Right cardiac atrium (tissue), 5 donors: ENCODE measurements at regions not wholly inside any gene's neighbourhood (a gene's known extent, or its start where the extent isn't known, plus 50 kb on each side); places are given as distances from the start of the nearest gene placed in this dataset.

Experiments
- ATAC-seq, 2 donors: fragments of 200-7000 bp; cut with Tn5 transposase; one replicate each; pipeline versions ENCODE4 v1.8.0 to v1.9.1; 2020; ENCODE audit warnings: moderate library complexity in 2 of 2, mild to moderate bottlenecking in 1 of 2
- DNase-seq, 3 donors: peaks; one replicate each; pipeline ENCODE4 v3.0.0-alpha.2; 2020
- H3K27ac ChIP-seq: one replicate; pipeline ENCODE4 v1.5.1; 2013; ENCODE audit warnings: mild to moderate bottlenecking, low read length, control low read depth, moderate library complexity
- H3K27me3 ChIP-seq: one replicate; pipeline ENCODE4 v1.6.1; 2013; ENCODE audit not compliant: control insufficient read depth, insufficient read depth
- H3K4me1 ChIP-seq: one replicate; pipeline ENCODE4 v1.6.1; 2013; ENCODE audit warnings: low read length; ENCODE audit not compliant: control insufficient read depth, insufficient read depth
- H3K4me3 ChIP-seq: one replicate; pipeline ENCODE4 v1.5.1; 2013; ENCODE audit warnings: low read length, control low read depth
- H3K9me3 ChIP-seq: one replicate; pipeline ENCODE4 v1.6.1; 2013; ENCODE audit warnings: low read length; ENCODE audit not compliant: control insufficient read depth
- WGBS: extraction: QIAGEN DNeasy Blood & Tissue Kit; methylation state at CpG from one replicate; pipeline ENCODE4 v1.1.7; 2013; 5-methylcytosine and 5-hydroxymethylcytosine counted together
- intact Hi-C, 4 donors: fragments of 100-400 bp; cut with DNase I; formaldehyde crosslinking; loops; one replicate each; pipeline versions ENCODE4 v1.11.0 to v1.14.0; 2022 to 2023
- donor health status: healthy with polysubstance abuse.
- donor health status: DM: no; HTN: yes; CAD: no.
- donor health status: DM: no; HTN: no; CAD: no.
- donor health status: DM: no; HTN: yes; CAD: no; lungs with severe emphysema.
- donor health status: DM: yes; HTN: yes; CAD: no.

DNA sequence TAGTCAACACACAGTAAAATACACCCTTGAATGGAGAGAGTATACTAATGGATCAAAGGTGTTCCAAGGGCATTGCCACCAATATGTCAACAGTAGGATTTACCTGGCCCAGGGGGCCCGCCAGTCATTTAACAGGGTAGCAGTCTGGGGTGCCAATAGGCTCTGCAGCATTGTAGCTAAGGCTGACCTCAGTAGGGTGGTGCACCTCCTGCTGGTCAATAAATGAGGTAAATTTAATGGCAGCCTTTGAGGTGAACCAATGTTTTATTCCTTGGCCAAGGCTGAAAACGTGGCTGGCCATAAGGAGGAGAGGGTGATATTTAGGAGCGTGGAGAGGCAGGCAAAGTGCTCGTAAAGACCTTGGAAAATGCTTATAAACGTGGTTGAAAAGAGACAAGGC is 147.2 kb downstream of the RPS12 start:
- no peak overlapping the region for H3K27ac ChIP-seq
- ATAC-seq = no peak
- intact Hi-C loops = loop anchor here in 3 of 4 donors (5.0 to 10.0 kb wide), 3 partner anchors 551 to 593 kb away; no protein-coding TSS in a partner anchor

GRCh38 chr6:132962936-132963868 is 148.8 kb downstream of the RPS12 start:
- Histone ChIP-seq H3K27me3 (no peaks in the 10 kb centered on the region), H3K27ac (no peak overlapping the region), H3K9me3 (no peaks in the 10 kb centered on the region), H3K4me1 (no peaks in the 10 kb centered on the region), H3K4me3 (no peak overlapping the region)
- 65% methylated on average over 7 of the region's 7 CpGs for WGBS
- peak; percentile 63 to 86 (median 79) for DNase-seq
- intact Hi-C loops = loop anchor here in 3 of 4 donors (5.0 to 10.0 kb wide), 3 partner anchors 549 to 592 kb away; no protein-coding TSS in a partner anchor
- peak; percentile 72 to 87 for ATAC-seq

More for the DNA sequence above, 147.2 kb downstream of the RPS12 start:
- no peak for DNase-seq
- Histone ChIP-seq H3K4me1 (no peaks in the 10 kb centered on the region), H3K4me3 (no peak overlapping the region), H3K9me3 (no peaks in the 10 kb centered on the region), H3K27me3 (no peaks in the 10 kb centered on the region)
- 88% methylated on average over 5 of the region's 5 CpGs for WGBS

DNA sequence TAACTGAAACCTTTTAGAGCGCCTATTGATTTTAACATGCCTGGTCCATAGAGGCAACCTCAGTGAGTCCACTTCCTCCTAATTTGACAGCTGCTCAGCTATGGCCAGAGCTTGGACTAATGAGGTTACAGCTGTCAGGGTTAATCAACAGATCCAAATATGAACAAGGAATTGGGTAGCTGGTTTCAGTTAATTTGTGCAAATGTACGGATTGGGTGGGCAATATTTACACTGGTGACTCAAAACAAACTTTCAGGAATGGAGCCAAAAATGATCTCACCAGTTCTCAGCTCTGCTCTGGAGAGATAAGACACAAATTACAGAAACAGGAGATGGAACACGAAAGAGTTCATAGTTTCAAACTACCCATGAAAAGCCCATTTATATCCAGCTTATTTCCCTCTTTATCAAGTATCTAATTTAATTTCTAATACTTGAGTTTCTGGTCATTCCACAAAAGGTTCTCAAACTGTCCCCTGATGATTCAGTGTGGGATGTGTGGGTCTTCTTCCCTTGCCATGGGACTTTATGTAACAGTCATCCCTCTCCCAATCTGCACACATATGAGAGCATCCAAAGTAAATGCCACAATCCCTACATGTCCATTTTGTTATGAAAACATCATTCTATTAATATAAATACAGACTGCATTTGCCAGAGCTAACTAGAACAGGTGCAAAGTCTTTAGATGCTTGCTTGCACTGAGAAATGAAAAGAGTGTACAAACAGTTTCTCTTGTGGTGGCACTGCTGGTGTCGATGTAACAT is 149.9 kb downstream of the RPS12 start:
- no peaks in the 10 kb centered on the region for H3K9me3 ChIP-seq
- intact Hi-C loops = loop anchor here in 3 of 4 donors (5.0 to 10.0 kb wide), 3 partner anchors 548 to 591 kb away; no protein-coding TSS in a partner anchor
- no peak overlapping the region for H3K27ac ChIP-seq
- no peaks in the 10 kb centered on the region for H3K27me3 ChIP-seq
- no peaks in the 10 kb centered on the region for H3K4me1 ChIP-seq
- H3K4me3 ChIP-seq = no peak overlapping the region
- ATAC-seq = peak; percentile 42 to 82
- no peak for DNase-seq
- 26% methylated on average over 4 of the region's 4 CpGs for WGBS

DNA sequence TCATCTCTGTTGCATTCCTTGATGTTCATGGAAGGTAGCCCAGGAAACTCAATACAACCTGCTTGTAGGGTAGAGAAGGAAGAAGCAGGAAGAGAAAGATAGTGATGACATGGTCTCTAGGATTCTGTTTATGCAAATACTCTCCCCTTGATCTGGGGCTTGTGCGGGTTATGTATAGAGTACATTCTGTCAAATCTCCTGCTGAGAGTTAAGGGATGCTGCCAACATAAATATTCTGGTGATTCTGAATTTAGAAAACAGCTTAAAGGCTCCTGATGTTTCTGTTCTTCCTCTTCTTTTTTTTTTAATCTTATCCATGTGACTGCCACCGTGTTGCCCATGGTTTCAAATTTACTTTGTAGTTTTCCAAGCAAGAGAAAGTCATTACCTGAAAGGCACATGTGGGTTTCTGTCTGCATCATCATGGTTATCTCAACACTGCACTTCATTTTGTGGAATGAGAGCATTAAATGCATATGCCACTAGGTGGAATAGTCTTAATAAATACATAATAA is 150.6 kb downstream of the RPS12 start:
- ATAC-seq (no peak), DNase-seq (no peak)
- Histone ChIP-seq H3K9me3 (no peaks in the 10 kb centered on the region), H3K27ac (no peak overlapping the region), H3K27me3 (no peaks in the 10 kb centered on the region), H3K4me3 (no peak overlapping the region), H3K4me1 (no peaks in the 10 kb centered on the region)
- intact Hi-C loops = loop anchor here in 3 of 4 donors (5.0 to 10.0 kb wide), 3 partner anchors 547 to 590 kb away; no protein-coding TSS in a partner anchor
- WGBS = 38% methylated on average over 2 of the region's 2 CpGs

GRCh38 chr6:132967871-132968270 is 153.5 kb downstream of the RPS12 start:
- no peak for DNase-seq
- intact Hi-C loops = loop anchor here in 1 of 4 donors (10.0 kb wide), 1 partner anchor 587 kb away; no protein-coding TSS in a partner anchor
- WGBS = 85% methylated on average over 2 of the region's 2 CpGs
- ATAC-seq = no peak
- Histone ChIP-seq H3K9me3 (no peaks in the 10 kb centered on the region), H3K4me1 (no peaks in the 10 kb centered on the region), H3K27ac (no peak overlapping the region), H3K27me3 (no peaks in the 10 kb centered on the region), H3K4me3 (no peak overlapping the region)

DNA sequence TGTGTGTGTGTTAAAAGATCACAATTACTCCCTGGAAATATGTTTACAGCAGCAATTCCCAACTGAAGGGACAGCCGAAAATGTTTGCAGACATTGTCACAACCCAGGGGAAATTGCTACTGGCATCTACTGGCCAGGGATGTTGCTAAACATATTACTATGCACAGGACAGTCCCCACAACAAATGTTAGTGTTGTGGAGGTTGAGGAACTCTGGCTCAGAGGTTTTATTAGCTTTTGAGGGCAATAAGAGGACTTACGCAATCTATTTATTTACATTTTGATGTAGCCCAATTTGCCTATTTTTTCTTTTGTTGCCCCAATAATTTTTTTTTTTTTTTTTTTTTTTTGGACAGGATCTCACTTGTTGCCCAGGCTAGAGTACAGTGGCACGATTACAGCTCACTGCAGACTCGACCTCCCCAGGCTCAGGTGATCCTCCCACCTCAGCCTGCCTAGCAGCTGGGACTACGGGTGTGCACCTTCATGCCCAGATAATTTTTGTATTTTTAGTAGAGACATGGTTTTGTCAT is 154.1 kb downstream of the RPS12 start:
- ATAC-seq = no peak
- Histone ChIP-seq H3K4me1 (no peaks in the 10 kb centered on the region), H3K9me3 (no peaks in the 10 kb centered on the region), H3K27me3 (no peaks in the 10 kb centered on the region), H3K4me3 (no peak overlapping the region), H3K27ac (no peak overlapping the region)
- 80% methylated on average over 5 of the region's 5 CpGs for WGBS
- DNase-seq = peak in 1 of 3 donors; percentile 9
- intact Hi-C loops = loop anchor here in 1 of 4 donors (10.0 kb wide), 1 partner anchor 586 kb away; no protein-coding TSS in a partner anchor

DNA sequence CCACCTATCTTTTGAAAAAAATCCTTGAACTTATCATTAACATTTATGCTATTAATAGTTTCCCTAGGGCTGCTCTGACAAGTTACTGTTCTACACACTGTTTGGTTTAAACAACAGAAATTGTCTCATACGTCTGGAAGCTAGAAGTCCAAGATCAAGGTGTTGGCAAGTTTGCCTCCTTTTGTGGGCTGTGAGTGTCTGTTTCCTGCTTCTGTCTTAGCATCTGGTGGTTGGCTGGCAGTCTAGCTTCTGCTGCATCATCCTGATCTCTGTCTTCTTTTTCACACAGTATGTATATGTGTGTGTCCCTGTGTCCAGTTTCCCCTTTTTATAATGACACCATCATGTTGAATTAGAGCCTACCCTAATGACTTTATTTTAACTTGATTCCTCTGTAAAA is 154.8 kb downstream of the RPS12 start:
- DNase-seq (no peak), ATAC-seq (no peak)
- H3K9me3 ChIP-seq = no peaks in the 10 kb centered on the region
- H3K4me1 ChIP-seq = no peaks in the 10 kb centered on the region
- intact Hi-C loops = loop anchor here in 1 of 4 donors (10.0 kb wide), 1 partner anchor 586 kb away; no protein-coding TSS in a partner anchor
- no peak overlapping the region for H3K27ac ChIP-seq
- no peak overlapping the region for H3K4me3 ChIP-seq
- H3K27me3 ChIP-seq = no peaks in the 10 kb centered on the region
- WGBS = 19% methylated on average over 1 of the region's 1 CpG

- intact Hi-C loops = no loop called here
- 82% methylated on average over 3 of the region's 3 CpGs for WGBS
Observed at GRCh38 chr6:132971676-132972075, 157.3 kb downstream of the RPS12 start.

GRCh38 chr6:132972254-132972653 is 157.9 kb downstream of the RPS12 start:
- Histone ChIP-seq H3K9me3 (no peaks in the 10 kb centered on the region), H3K27ac (no peak overlapping the region), H3K4me3 (no peak overlapping the region), H3K27me3 (no peaks in the 10 kb centered on the region), H3K4me1 (no peaks in the 10 kb centered on the region)
- ATAC-seq (no peak), DNase-seq (no peak)
- intact Hi-C loops = no loop called here

More at GRCh38 chr6:132971676-132972075, 157.3 kb downstream of the RPS12 start:
- Histone ChIP-seq H3K27ac (no peak overlapping the region), H3K27me3 (no peaks in the 10 kb centered on the region), H3K4me3 (no peak overlapping the region), H3K9me3 (no peaks in the 10 kb centered on the region), H3K4me1 (no peaks in the 10 kb centered on the region)
- ATAC-seq (no peak), DNase-seq (no peak)

- DNase-seq = no peak
- intact Hi-C loops = no loop called here
- 35% methylated on average over 3 of the region's 3 CpGs for WGBS
Observed at GRCh38 chr6:132972971-132973370, 158.6 kb downstream of the RPS12 start.

More at GRCh38 chr6:132972971-132973370, 158.6 kb downstream of the RPS12 start:
- no peak overlapping the region for H3K4me3 ChIP-seq
- no peaks in the 10 kb centered on the region for H3K4me1 ChIP-seq
- H3K27me3 ChIP-seq = no peaks in the 10 kb centered on the region
- H3K9me3 ChIP-seq = no peaks in the 10 kb centered on the region
- no peak for ATAC-seq
- no peak overlapping the region for H3K27ac ChIP-seq
